Large intestine (tissue), 3 donors: ENCODE measurements at regions not wholly inside any gene's neighbourhood (a gene's known extent, or its start where the extent isn't known, plus 50 kb on each side); places are given as distances from the start of the nearest gene placed in this dataset.

Experiments used
- DNase-seq, 2 donors: peaks; one replicate each; pipeline versions ENCODE4 v3.0.0 to v3.0.0-alpha.2; 2013
- H3K27ac ChIP-seq: one replicate; pipeline ENCODE4 v1.5.1; 2013; ENCODE audit warnings: low read length
- H3K27me3 ChIP-seq: 2 replicates; pipeline ENCODE4 v1.6.1; 2013; ENCODE audit warnings: low read length; ENCODE audit not compliant: control insufficient read depth, insufficient read depth
- H3K36me3 ChIP-seq: 2 replicates; pipeline ENCODE4 v1.6.1; 2013; ENCODE audit warnings: low read length; ENCODE audit not compliant: control insufficient read depth, insufficient read depth
- H3K4me1 ChIP-seq: one replicate; pipeline ENCODE4 v1.6.1; 2013; ENCODE audit warnings: low read length; ENCODE audit not compliant: control insufficient read depth, insufficient read depth
- H3K4me3 ChIP-seq: one replicate; pipeline ENCODE4 v1.5.1; 2013; ENCODE audit warnings: low read length
- H3K9me3 ChIP-seq: one replicate; pipeline ENCODE4 v1.6.1; 2013; ENCODE audit warnings: mild to moderate bottlenecking, low read depth, low read length, moderate library complexity; ENCODE audit not compliant: control insufficient read depth
- WGBS: methylation state at CpG from one replicate; pipeline ENCODE4 v1.1.5; 2013; ENCODE audit warnings: low lambda C conversion rate; ENCODE audit not compliant: insufficient coverage; 5-methylcytosine and 5-hydroxymethylcytosine counted together

GRCh38 chr16:11461595-11461990, 116.3 kb downstream of the RMI2 start:
- H3K4me1 ChIP-seq, result no peaks in the 10 kb centered on the region
- H3K4me3 ChIP-seq, result no peak overlapping the region
- no peaks in the 10 kb centered on the region for H3K36me3 ChIP-seq
- DNase-seq, result no peak
- no peaks in the 10 kb centered on the region for H3K27me3 ChIP-seq
- WGBS, result 100% methylated on average over 1 of the region's 6 CpGs
- H3K27ac ChIP-seq, result no peak overlapping the region
- no peaks in the 10 kb centered on the region for H3K9me3 ChIP-seq

GRCh38 chr16:11462036-11462435, 116.8 kb downstream of the RMI2 start:
- Histone ChIP-seq H3K27ac (no peak overlapping the region), H3K36me3 (no peaks in the 10 kb centered on the region), H3K9me3 (no peaks in the 10 kb centered on the region), H3K27me3 (no peaks in the 10 kb centered on the region), H3K4me3 (no peak overlapping the region), H3K4me1 (no peaks in the 10 kb centered on the region)
- no peak for DNase-seq
- WGBS, result no CpG with 5 or more reads among the region's 15 CpGs

GRCh38 chr16:11462861-11463260, 117.6 kb downstream of the RMI2 start:
- H3K27ac ChIP-seq, result no peak overlapping the region
- no peak overlapping the region for H3K4me3 ChIP-seq
- no peaks in the 10 kb centered on the region for H3K27me3 ChIP-seq
- no CpG with 5 or more reads among the region's 15 CpGs for WGBS
- H3K9me3 ChIP-seq, result no peaks in the 10 kb centered on the region
- no peaks in the 10 kb centered on the region for H3K36me3 ChIP-seq
- no peaks in the 10 kb centered on the region for H3K4me1 ChIP-seq
- DNase-seq, result no peak

- H3K4me1 ChIP-seq, result no peaks in the 10 kb centered on the region
- H3K27ac ChIP-seq, result no peak overlapping the region
- H3K4me3 ChIP-seq, result no peak overlapping the region
- no peaks in the 10 kb centered on the region for H3K9me3 ChIP-seq
- H3K27me3 ChIP-seq, result no peaks in the 10 kb centered on the region
- DNase-seq, result no peak
- no peaks in the 10 kb centered on the region for H3K36me3 ChIP-seq
- no CpG with 5 or more reads among the region's 9 CpGs for WGBS
Observed at GRCh38 chr16:11464241-11464640, 119.0 kb downstream of the RMI2 start.

GRCh38 chr16:11465675-11466074, 120.4 kb downstream of the RMI2 start:
- H3K4me3 ChIP-seq, result no peak overlapping the region
- no peaks in the 10 kb centered on the region for H3K9me3 ChIP-seq
- WGBS, result 85% methylated on average over 4 of the region's 5 CpGs
- H3K4me1 ChIP-seq, result no peaks in the 10 kb centered on the region
- H3K36me3 ChIP-seq, result no peaks in the 10 kb centered on the region
- H3K27me3 ChIP-seq, result no peaks in the 10 kb centered on the region
- DNase-seq, result no peak
- no peak overlapping the region for H3K27ac ChIP-seq

- no CpG with 5 or more reads among the region's 17 CpGs for WGBS
- no peak for DNase-seq
Observed at GRCh38 chr16:11470676-11471415, 115.9 kb downstream of the LITAF start.

GRCh38 chr16:11471548-11471947, 115.2 kb downstream of the LITAF start:
- H3K4me3 ChIP-seq, result no peak overlapping the region
- H3K36me3 ChIP-seq, result no peaks in the 10 kb centered on the region
- no peaks in the 10 kb centered on the region for H3K9me3 ChIP-seq
- H3K27me3 ChIP-seq, result no peaks in the 10 kb centered on the region
- no peak overlapping the region for H3K27ac ChIP-seq
- no peaks in the 10 kb centered on the region for H3K4me1 ChIP-seq
- no peak for DNase-seq
- no CpG with 5 or more reads among the region's 12 CpGs for WGBS

More at GRCh38 chr16:11470676-11471415, 115.9 kb downstream of the LITAF start:
- Histone ChIP-seq H3K4me3 (no peak overlapping the region), H3K9me3 (no peaks in the 10 kb centered on the region), H3K27me3 (no peaks in the 10 kb centered on the region), H3K27ac (no peak overlapping the region), H3K4me1 (no peaks in the 10 kb centered on the region), H3K36me3 (no peaks in the 10 kb centered on the region)

GRCh38 chr16:11472410-11472809, 114.3 kb downstream of the LITAF start:
- Histone ChIP-seq H3K36me3 (no peaks in the 10 kb centered on the region), H3K9me3 (no peaks in the 10 kb centered on the region), H3K4me1 (no peaks in the 10 kb centered on the region), H3K4me3 (no peak overlapping the region), H3K27ac (no peak overlapping the region), H3K27me3 (no peaks in the 10 kb centered on the region)
- DNase-seq, result no peak
- WGBS, result no CpG with 5 or more reads among the region's 4 CpGs

- Histone ChIP-seq H3K4me1 (no peaks in the 10 kb centered on the region), H3K27me3 (no peaks in the 10 kb centered on the region), H3K9me3 (no peaks in the 10 kb centered on the region), H3K36me3 (no peaks in the 10 kb centered on the region), H3K4me3 (no peak overlapping the region), H3K27ac (no peak overlapping the region)
- no peak for DNase-seq
- WGBS, result 33% methylated on average over 4 of the region's 9 CpGs
Observed at GRCh38 chr16:11472851-11473250, 113.9 kb downstream of the LITAF start.

GRCh38 chr16:11473728-11474127, 113.0 kb downstream of the LITAF start:
- Histone ChIP-seq H3K27ac (no peak overlapping the region), H3K9me3 (peaks cover 2% of the 10 kb centered on the region), H3K27me3 (no peaks in the 10 kb centered on the region), H3K4me1 (no peaks in the 10 kb centered on the region), H3K36me3 (no peaks in the 10 kb centered on the region), H3K4me3 (no peak overlapping the region)
- no peak for DNase-seq
- no CpG with 5 or more reads among the region's 10 CpGs for WGBS
